Renal pelvis (tissue), 1 donor: ENCODE measurements at regions not wholly inside any gene's neighbourhood (a gene's known extent, or its start where the extent isn't known, plus 50 kb on each side); places are given as distances from the start of the nearest gene placed in this dataset.
"Not testable (repeated sequence)": the region's sequence is repeated elsewhere in the genome, so short reads cannot be mapped to it uniquely, and the experiment has no call there.

Experiments used
- DNase-seq: peaks from one replicate; pipeline ENCODE4 v3.0.0-alpha.2; 2013

- DNase-seq, result no peak
Measured at GRCh38 chr13:86579662-86580061, 780.4 kb upstream of the SLITRK6 start.

DNA sequence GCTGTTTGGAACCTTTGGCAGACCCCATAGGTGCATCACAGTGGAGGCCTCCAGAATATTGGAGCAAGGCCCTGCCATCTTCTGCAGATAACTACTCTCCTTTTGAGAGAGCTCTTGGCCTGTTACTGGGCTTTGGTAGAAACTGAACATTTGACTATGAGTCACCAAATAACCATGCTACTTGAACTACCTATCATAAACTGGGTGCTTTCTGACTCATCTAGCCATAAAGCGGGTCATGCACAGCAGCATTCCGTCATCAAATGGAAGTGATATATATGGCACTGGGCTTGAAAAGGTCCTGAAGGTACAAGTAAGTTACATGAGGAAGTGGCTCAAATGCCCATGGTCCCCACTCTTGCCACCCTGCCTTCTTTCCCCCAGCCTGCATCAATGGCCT, 782.5 kb upstream of the SLITRK6 start:
- DNase-seq, result no peak

DNA sequence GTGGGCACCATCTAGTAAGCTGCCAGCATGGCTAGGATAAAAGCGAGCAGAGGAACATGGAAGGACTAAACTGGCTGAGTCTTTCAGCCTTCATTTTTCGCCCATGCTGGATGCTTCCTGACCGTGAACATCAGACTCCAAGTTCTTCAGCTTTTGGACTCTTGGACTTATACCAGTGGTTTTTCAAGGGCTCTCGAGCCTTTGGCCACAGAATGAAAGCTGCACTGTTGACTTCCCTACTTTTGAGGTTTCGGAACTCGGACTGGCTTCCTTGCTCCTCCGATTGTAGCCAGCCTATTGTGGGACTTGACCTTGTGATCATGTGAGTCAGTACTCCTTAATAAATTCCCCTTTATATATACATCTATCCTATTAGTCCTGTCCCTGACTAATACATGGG, 785.1 kb upstream of the SLITRK6 start:
- no peak for DNase-seq

GRCh38 chr13:86585835-86586234, 786.6 kb upstream of the SLITRK6 start:
- DNase-seq, result peak; percentile 76

- DNase-seq, result no peak
Measured at GRCh38 chr13:86591862-86592261, 792.6 kb upstream of the SLITRK6 start.

DNA sequence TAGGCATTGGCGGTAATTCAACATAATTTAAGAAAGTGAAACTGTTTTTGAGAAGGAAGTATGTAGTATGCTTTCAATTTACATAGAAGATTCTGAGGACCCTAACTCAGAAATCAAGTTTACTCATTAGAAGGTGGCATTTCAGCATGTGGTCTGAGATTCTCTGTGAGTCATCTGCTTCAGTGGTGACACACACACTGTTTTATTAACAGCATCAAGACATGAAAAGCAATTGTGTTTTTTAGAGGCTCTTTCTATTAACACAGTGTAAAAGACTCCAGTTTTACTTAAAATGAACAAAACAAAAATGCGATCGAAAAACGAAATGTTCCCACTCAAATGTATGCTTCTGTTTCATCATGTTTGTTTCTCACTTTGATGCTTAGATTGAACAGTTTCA, 802.1 kb upstream of the SLITRK6 start:
- DNase-seq, result no peak

DNA sequence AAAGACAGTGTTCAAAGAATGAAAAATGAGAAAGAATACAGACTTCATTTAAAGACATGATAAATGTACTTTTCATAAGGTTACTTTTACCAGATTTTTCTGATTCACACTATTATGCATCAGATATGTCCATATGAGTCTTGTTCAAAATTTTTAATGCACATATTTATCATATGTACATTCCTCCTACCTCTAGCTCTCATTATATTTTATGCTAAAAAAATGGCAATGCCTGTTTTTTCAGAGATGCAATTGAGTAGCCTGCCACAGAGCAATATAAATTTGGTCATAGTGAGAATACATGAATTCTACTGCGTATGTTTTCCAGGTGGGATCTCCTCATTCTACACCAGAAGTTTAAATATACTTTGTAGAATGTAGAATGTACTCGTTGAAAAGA, 807.0 kb upstream of the SLITRK6 start:
- DNase-seq, result no peak

DNA sequence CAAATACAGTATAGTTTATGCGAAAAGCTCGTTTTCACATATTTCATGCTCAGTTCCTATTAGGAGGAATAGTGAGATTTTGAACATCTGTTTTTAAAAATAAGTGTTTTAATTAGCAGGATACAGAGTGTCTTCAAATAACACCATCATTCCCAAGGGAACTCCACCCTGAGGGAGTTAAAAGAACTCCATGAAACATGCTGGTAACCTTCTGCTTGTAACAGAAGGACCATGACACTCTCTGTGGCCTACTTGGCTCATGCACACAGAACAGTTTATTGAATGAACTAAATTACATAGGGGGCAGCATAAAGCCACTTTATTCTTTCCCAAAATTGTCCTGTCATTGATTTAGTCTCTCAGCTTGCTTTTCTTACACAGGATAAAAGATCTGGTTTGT, 809.5 kb upstream of the SLITRK6 start:
- DNase-seq, result no peak

DNA sequence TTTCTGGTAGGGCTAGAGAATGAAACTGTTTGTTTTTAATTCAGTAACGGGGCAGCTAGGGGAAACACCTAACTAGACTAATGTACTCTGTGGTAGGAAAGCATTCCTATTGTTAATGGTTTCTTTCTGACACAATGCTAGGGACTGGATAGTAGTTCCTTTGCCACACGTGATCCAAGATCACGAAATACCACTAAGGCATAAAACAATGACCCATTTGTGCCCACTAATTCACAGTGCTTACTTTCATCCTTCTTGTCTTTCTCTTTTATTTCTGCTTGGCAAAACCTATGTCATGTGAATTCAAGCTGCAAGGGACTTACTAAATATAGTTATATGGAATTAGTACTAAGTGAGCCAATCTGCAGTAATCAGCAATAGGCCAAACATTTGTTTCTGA, 834.1 kb upstream of the SLITRK6 start:
- no peak for DNase-seq

GRCh38 chr13:86651171-86651570, 852.0 kb upstream of the SLITRK6 start:
- DNase-seq, result not testable (repeated sequence)

DNA sequence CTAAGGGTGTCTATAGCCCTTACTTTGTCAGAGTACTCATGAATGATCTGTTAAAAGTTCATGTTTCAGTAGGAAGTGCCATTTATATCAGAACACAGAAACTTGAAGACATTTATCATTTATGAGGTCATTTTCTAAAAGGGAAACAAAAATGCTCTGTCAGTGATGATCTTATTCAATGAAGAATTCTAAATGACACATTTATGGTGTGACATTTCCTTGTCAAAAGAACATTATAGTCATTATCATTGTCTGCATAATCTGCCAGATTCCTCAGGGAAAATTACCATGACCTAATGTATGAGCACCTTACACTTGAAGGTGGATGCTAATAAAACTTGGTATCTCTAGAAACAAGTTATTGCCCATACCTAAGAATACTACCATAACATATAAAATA, 853.8 kb upstream of the SLITRK6 start:
- no peak for DNase-seq

- DNase-seq, result no peak
Measured at GRCh38 chr13:86655561-86655960, 856.3 kb upstream of the SLITRK6 start.

DNA sequence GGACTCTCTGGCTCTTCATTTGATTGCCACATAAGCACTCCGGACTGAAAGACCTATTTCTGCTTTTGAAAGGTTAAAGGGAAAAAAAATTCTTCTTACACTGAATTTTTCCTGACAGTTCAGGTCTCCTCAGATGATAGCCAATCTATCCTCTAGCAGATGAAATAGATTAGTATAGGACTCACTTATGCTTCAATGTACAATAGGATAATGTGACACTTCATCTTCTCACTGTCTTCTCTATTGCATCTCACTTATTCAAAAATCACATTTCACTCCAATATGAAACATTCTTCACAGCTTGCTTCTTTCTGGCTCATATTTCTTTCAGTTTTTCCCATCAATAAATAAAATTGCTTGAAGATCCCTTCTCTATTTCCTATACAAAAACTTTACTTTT, 860.9 kb upstream of the SLITRK6 start:
- no peak for DNase-seq

- no peak for DNase-seq
Measured at GRCh38 chr13:86665842-86666241, 866.6 kb upstream of the SLITRK6 start.

GRCh38 chr13:86673931-86674431, 874.8 kb upstream of the SLITRK6 start:
- no peak for DNase-seq

DNA sequence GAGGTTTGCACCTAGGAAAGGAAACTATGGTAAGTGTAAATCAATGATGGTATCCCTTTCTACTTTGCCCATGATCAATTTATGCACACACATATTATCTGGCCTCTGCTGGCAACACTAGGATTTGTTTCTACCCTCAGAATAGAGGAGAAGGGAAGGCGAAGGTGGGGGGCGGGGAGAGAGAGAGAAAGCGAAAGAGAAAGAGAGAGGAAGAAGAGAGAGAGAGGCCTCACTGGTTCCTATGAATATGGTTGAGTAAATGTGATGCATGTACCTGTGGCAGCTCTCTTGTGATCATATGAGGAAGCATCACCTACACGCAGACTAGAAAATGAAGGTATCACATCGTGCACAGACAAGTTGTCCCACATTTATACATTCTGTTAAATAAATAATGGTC, 882.0 kb upstream of the SLITRK6 start:
- DNase-seq, result no peak

- no peak for DNase-seq
Measured at GRCh38 chr13:86684402-86684801, 885.2 kb upstream of the SLITRK6 start.

DNA sequence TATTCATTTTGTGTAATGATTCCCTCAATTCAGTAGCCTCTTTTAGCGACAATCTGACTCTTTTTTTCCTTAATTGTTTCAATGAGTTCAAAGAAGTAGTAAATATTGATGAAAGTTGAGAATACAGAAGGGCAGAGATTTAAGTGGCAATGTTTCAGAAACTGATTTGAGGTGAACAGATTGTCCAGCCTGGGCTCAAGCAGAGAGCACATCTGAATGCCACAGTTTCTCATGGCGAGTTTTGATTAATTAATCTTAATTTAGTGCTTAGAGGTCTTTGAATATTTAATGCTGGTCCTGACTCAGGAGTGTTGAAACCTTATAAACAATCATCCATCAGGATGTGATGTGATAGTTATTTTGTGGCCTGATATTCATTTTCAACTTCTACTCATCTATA, 890.7 kb upstream of the SLITRK6 start:
- DNase-seq, result no peak

- DNase-seq, result no peak
Measured at GRCh38 chr13:86692291-86692690, 893.1 kb upstream of the SLITRK6 start.

DNA sequence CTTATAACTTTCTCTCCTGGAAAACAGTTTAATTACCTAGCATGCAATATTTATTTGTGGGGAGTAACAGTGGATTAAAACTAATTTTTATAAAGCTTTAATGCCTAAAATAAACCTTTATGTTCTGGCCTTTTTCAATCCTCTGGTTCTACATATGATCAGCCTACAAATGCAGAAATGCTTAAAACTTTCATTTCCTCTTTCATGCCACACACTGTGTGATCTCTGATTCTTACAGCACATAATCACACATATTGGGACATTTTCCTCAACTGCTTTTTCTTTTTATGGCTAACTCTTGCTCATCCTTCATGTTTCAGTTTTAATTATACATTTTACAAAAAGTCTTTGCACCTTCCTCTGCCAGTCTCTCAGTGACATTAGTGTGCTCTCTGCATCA, 910.8 kb upstream of the SLITRK6 start:
- no peak for DNase-seq

GRCh38 chr13:86710896-86711295, 911.7 kb upstream of the SLITRK6 start:
- no peak for DNase-seq

DNA sequence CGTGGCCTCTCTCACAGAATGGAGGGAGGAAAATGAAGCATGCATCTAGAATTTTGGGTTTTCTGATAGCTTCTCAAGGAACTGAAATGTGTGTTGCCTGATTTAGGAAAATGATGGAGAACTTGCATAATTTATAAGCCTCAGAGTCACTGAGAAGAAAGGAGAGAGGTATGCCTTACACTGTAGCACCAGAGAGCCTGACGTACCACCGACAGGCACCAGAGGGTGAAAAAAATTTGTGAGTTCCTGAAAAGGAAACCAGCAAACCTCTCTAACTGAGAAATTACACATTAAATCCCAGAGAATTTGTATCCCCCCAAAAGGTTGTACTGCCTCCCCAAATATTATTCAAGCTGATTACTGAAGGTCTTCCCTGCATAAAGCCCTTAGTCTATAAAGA, 915.3 kb upstream of the SLITRK6 start:
- DNase-seq, result no peak

DNA sequence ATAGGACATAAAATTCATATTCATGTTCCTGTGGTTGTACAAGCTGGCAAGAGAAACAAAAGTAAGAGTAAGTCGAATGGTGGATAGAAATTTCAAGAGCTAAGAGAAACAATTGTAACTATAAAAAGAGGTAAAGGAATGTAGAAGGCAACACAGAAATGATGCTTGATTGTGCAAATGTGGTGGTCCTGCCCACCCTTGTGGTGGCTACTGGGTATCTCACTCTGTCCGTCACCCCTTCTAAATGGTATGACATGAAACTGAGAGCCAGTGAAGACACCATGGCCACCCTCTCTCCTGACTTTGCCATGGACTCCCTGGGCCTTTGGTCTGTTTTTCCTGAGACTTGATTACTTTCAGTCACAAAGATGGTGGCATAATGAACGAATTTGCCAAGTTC, 925.9 kb upstream of the SLITRK6 start:
- no peak for DNase-seq

DNA sequence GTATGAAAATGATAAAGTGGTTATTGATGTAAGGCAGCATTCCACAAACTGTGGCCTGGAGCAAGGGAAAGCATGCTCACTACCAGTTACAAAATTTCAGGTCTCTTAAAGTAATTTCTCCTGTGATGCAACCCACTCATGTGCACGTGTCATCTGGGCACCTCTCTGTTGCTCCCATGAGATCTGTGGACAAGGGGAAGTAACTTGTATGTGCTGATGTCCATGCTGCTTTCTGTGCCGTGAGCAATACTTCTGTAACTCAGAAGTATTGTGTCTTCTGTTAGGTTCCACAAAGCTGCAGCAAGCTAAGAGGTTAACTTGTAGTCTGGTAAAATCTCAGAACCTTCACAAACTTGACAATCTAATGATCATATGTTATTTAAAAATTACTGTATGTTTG, 930.0 kb upstream of the SLITRK6 start:
- no peak for DNase-seq

GRCh38 chr13:86731987-86732386, 932.8 kb upstream of the SLITRK6 start:
- no peak for DNase-seq
